Ascending aorta (tissue), 2 donors: ENCODE measurements at regions not wholly inside any gene's neighbourhood (a gene's known extent, or its start where the extent isn't known, plus 50 kb on each side); places are given as distances from the start of the nearest gene placed in this dataset.

ENCODE experiments used
- DNase-seq, 2 donors: peaks; one replicate each; pipeline ENCODE4 v3.0.0-alpha.2; 2019; ENCODE audit warnings: low spot score in 2 of 2
- H3K27ac ChIP-seq, 2 donors: fragments of 200-600 bp; sonication (generic); one replicate each; pipeline ENCODE4 v1.5.1; 2016 to 2017; ENCODE audit warnings: mild to moderate bottlenecking in 1 of 2
- H3K27me3 ChIP-seq: fragments of 200-600 bp; sonication (generic); one replicate; pipeline ENCODE4 v1.5.1; 2017
- H3K36me3 ChIP-seq, 2 donors: fragments of 200-600 bp; sonication (generic); one replicate each; pipeline ENCODE4 v1.5.1; 2016
- H3K4me1 ChIP-seq, 2 donors: fragments of 200-600 bp; sonication (generic); one replicate each; pipeline ENCODE4 v1.5.1; 2016 to 2017; ENCODE audit warnings: mild to moderate bottlenecking in 1 of 2
- H3K4me3 ChIP-seq, 2 donors: fragments of 200-600 bp; sonication (generic); one replicate each; pipeline ENCODE4 v1.5.1; 2016 to 2017; ENCODE audit warnings: mild to moderate bottlenecking in 1 of 2
- H3K9me3 ChIP-seq, 2 donors: fragments of 200-600 bp; sonication (generic); one replicate each; pipeline ENCODE4 v1.5.1; 2016
- intact Hi-C: fragments of 100-400 bp; cut with DNase I; formaldehyde crosslinking; loops from one replicate; pipeline ENCODE4 v1.15.1; 2023
- TF ChIP-seq, protein P1 (sequence below), 3 experiments: fragments of 200-600 bp in 2 of 3; fragments of 450-650 bp in 1 of 3; sonication (generic) in 2 of 3; IDR thresholded peaks; one replicate each; pipeline ENCODE4 v1.5.1; 2016 to 2019; ENCODE audit warnings: antibody characterized with exemption in 3 of 3, mild to moderate bottlenecking in 1 of 3, moderate library complexity in 1 of 3

DNA sequence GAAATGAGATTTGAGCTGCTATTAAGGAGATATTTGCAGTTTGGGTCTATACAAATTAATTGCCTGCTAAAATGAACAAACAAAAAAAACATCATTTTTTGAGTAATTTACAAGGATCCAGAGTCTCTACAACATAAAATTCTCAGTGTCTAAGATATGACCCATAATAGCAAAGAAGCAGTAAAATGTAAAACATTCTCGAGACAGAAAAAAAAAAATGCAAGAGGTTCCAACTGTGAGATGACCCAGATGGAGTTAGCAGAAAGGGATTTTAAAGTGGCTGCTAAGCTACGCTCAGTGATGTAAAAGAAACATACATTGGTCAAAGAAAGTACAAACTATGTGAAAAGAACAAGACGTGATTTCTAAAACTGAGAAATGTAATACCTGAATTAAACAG lies 471.0 kb downstream of the SH2D4B start:
- Histone ChIP-seq H3K27ac (no peak overlapping the region), H3K4me3 (no peak overlapping the region), H3K9me3 (no peaks in the 10 kb centered on the region), H3K36me3 (no peaks in the 10 kb centered on the region), H3K27me3 (no peaks in the 10 kb centered on the region), H3K4me1 (no peaks in the 10 kb centered on the region)
- intact Hi-C loops = no loop called here
- TF ChIP-seq, protein P1, sequence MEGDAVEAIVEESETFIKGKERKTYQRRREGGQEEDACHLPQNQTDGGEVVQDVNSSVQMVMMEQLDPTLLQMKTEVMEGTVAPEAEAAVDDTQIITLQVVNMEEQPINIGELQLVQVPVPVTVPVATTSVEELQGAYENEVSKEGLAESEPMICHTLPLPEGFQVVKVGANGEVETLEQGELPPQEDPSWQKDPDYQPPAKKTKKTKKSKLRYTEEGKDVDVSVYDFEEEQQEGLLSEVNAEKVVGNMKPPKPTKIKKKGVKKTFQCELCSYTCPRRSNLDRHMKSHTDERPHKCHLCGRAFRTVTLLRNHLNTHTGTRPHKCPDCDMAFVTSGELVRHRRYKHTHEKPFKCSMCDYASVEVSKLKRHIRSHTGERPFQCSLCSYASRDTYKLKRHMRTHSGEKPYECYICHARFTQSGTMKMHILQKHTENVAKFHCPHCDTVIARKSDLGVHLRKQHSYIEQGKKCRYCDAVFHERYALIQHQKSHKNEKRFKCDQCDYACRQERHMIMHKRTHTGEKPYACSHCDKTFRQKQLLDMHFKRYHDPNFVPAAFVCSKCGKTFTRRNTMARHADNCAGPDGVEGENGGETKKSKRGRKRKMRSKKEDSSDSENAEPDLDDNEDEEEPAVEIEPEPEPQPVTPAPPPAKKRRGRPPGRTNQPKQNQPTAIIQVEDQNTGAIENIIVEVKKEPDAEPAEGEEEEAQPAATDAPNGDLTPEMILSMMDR (IDR thresholded peaks at IDR 0.05) = no peak
- DNase-seq = no peak

- Histone ChIP-seq H3K9me3 (no peaks in the 10 kb centered on the region), H3K27me3 (no peaks in the 10 kb centered on the region), H3K27ac (no peak overlapping the region), H3K36me3 (no peaks in the 10 kb centered on the region), H3K4me3 (no peak overlapping the region), H3K4me1 (no peaks in the 10 kb centered on the region)
- TF ChIP-seq, protein P1 (IDR thresholded peaks at IDR 0.05) = no peak
- intact Hi-C loops = no loop called here
- DNase-seq = no peak
Measured at GRCh38 chr10:81009296-81009695, 471.6 kb downstream of the SH2D4B start.

GRCh38 chr10:81013771-81014170 lies 476.1 kb downstream of the SH2D4B start:
- Histone ChIP-seq H3K27ac (no peak overlapping the region), H3K9me3 (no peaks in the 10 kb centered on the region), H3K4me3 (no peak overlapping the region), H3K27me3 (no peaks in the 10 kb centered on the region), H3K4me1 (no peaks in the 10 kb centered on the region), H3K36me3 (no peaks in the 10 kb centered on the region)
- TF ChIP-seq, protein P1 (IDR thresholded peaks at IDR 0.05) = no peak
- intact Hi-C loops = no loop called here
- DNase-seq = no peak

DNA sequence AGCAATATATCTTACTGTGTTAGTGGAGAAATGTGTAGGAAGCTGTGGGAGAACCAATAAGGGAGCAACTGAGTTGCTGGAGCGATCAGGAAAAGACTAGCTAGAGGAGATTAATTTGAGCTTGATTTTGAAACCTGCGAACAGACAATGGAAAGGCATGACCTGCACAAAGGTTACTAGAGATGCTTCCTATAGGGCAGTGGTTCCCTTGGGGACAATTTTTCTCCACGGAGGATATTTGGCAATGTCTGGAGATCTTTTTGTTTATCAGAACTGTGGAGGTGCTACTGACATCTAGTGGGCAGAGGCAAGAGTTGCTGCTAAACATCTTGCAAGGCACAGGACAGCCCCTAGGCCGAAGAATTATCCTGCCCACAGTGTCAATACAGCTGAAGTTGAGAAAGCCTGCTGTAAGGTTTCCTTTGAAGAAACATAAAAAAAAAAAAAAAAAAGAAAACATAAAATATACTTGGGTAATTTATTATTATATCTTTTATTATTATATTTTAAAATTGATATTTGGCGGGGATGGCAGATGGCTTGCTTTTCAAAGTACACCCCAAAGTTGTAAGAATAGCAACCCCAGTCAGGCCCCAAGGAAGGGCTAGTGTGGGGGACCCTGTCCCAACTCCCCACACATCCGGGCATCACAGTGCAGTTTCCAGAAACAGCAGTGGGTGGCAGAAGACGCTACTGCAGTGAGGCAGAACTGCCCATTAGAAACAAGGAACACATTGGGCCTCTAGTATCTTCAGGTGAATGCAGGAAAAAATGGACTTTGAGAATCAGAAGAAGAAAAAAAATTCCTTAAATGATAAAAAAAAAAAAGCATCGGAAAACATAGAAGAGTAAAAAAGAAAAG lies 481.6 kb downstream of the SH2D4B start:
- H3K27me3 ChIP-seq = no peaks in the 10 kb centered on the region
- intact Hi-C loops = no loop called here
- H3K4me3 ChIP-seq = no peak overlapping the region

GRCh38 chr10:81021428-81022129 lies 483.9 kb downstream of the SH2D4B start:
- no peak overlapping the region for H3K4me3 ChIP-seq
- no peaks in the 10 kb centered on the region for H3K9me3 ChIP-seq
- H3K27ac ChIP-seq = no peak overlapping the region
- H3K36me3 ChIP-seq = no peaks in the 10 kb centered on the region
- no peaks in the 10 kb centered on the region for H3K4me1 ChIP-seq
- intact Hi-C loops = loop anchor here (2.0 kb wide), 1 partner anchor 27 kb away; no protein-coding TSS in a partner anchor
- H3K27me3 ChIP-seq = no peaks in the 10 kb centered on the region
- TF ChIP-seq, protein P1 (IDR thresholded peaks at IDR 0.05) = no peak
- no peak for DNase-seq

More for the DNA sequence above, 481.6 kb downstream of the SH2D4B start:
- no peaks in the 10 kb centered on the region for H3K36me3 ChIP-seq
- TF ChIP-seq, protein P1 (IDR thresholded peaks at IDR 0.05) = peak; percentile 8 to 44 (median 33)
- no peak overlapping the region for H3K27ac ChIP-seq
- DNase-seq = no peak
- H3K9me3 ChIP-seq = no peaks in the 10 kb centered on the region
- H3K4me1 ChIP-seq = no peaks in the 10 kb centered on the region
